BJ (cell line): ENCODE measurements at regions not wholly inside any gene's neighbourhood (a gene's known extent, or its start where the extent isn't known, plus 50 kb on each side); places are given as distances from the start of the nearest gene placed in this dataset.

Source experiments
- CTCF ChIA-PET: fragments of 350-600 bp; formaldehyde crosslinking; extraction: SDS; loops from one replicate; lab custom pipeline; 2021; ENCODE audit warnings: antibody characterized with exemption, inconsistent platforms; lab: Yijun Ruan, JAX
- POLR2A ChIA-PET: fragments of 300-600 bp; sonication (Branson Sonifier 250); formaldehyde crosslinking; extraction: SDS; loops from one replicate; lab custom pipeline; 2021; ENCODE audit warnings: antibody characterized with exemption; lab: Charles Lee
- DNase-seq: peaks from one replicate; pipeline ENCODE4 v3.0.0-alpha.2; 2011; ENCODE audit warnings: low read depth
- H3K27me3 ChIP-seq: 2 replicates; pipeline ENCODE4 v1.6.0; 2011; ENCODE audit warnings: low read length; ENCODE audit not compliant: control insufficient read depth, insufficient read depth
- H3K36me3 ChIP-seq: 2 replicates; pipeline ENCODE4 v1.5.1; 2011; ENCODE audit warnings: low read length; ENCODE audit not compliant: control insufficient read depth, insufficient read depth
- H3K4me3 ChIP-seq: 2 replicates; pipeline ENCODE4 v1.5.1; 2011; ENCODE audit warnings: low read depth, mild to moderate bottlenecking, control low read depth, low read length
- TF ChIP-seq, protein P1 (sequence below): IDR thresholded peaks from 2 replicates; pipeline ENCODE4 v1.5.1; 2011; ENCODE audit warnings: low read depth, mild to moderate bottlenecking, control low read depth, inconsistent platforms, low read length, moderate library complexity; ENCODE audit not compliant: insufficient read depth

- TF ChIP-seq, protein P1, sequence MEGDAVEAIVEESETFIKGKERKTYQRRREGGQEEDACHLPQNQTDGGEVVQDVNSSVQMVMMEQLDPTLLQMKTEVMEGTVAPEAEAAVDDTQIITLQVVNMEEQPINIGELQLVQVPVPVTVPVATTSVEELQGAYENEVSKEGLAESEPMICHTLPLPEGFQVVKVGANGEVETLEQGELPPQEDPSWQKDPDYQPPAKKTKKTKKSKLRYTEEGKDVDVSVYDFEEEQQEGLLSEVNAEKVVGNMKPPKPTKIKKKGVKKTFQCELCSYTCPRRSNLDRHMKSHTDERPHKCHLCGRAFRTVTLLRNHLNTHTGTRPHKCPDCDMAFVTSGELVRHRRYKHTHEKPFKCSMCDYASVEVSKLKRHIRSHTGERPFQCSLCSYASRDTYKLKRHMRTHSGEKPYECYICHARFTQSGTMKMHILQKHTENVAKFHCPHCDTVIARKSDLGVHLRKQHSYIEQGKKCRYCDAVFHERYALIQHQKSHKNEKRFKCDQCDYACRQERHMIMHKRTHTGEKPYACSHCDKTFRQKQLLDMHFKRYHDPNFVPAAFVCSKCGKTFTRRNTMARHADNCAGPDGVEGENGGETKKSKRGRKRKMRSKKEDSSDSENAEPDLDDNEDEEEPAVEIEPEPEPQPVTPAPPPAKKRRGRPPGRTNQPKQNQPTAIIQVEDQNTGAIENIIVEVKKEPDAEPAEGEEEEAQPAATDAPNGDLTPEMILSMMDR: no peak
- no peaks in the 10 kb centered on the region for H3K36me3 ChIP-seq
- no peak overlapping the region for H3K4me3 ChIP-seq
- H3K27me3 ChIP-seq: no peaks in the 10 kb centered on the region
- POLR2A ChIA-PET: interaction anchor here (0.6 kb wide), 1 partner anchor 218 kb away, joined by 3 read pairs; no protein-coding TSS in a partner anchor
- DNase-seq: peak; percentile 85
- CTCF ChIA-PET: interaction anchor here (1.2 to 2.2 kb wide), 5 partner anchors 19 to 250 kb away, joined by 3 to 9 read pairs (median 3); no protein-coding TSS in a partner anchor
Observed at GRCh38 chr11:130612291-130612851, 163.9 kb downstream of the ADAMTS15 start.

GRCh38 chr11:130613396-130613795 is 165.0 kb downstream of the ADAMTS15 start:
- TF ChIP-seq, protein P1: no peak
- no peaks in the 10 kb centered on the region for H3K27me3 ChIP-seq
- no peak for DNase-seq
- ChIA-PET CTCF (interaction anchor here (1.1 to 1.3 kb wide), 2 partner anchors 40 to 178 kb away, joined by 3 read pairs; no protein-coding TSS in a partner anchor), POLR2A (no interaction called here)
- no peaks in the 10 kb centered on the region for H3K36me3 ChIP-seq
- no peak overlapping the region for H3K4me3 ChIP-seq

DNA sequence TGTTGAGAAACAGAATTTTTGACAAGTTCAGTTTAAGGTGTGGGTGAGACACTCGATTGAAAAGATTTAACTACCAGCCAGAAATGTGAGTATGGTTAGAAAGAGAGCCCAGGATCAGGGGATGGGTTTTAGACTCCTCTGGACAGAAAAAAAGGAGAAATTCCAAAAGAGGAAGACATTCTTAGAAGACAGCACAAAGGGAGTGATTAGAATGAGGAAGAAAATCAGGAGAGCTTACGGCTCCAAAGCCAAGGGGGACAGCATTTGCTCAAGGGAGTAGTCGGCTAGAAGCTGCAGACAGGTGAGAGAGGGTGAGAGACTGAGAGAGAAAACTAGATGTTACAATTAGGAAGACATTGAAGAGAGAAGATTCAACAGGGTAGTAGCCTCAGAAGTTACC is 166.1 kb downstream of the ADAMTS15 start:
- Histone ChIP-seq H3K36me3 (no peaks in the 10 kb centered on the region), H3K4me3 (no peak overlapping the region), H3K27me3 (no peaks in the 10 kb centered on the region)
- ChIA-PET CTCF (no interaction called here), POLR2A (no interaction called here)
- TF ChIP-seq, protein P1: no peak
- no peak for DNase-seq

- Histone ChIP-seq H3K4me3 (no peak overlapping the region), H3K36me3 (no peaks in the 10 kb centered on the region), H3K27me3 (no peaks in the 10 kb centered on the region)
- CTCF ChIA-PET: no interaction called here
- TF ChIP-seq, protein P1: no peak
- no peak for DNase-seq
- POLR2A ChIA-PET: no interaction called here
Observed at GRCh38 chr11:130615561-130615960, 167.1 kb downstream of the ADAMTS15 start.

GRCh38 chr11:130616573-130616972 is 168.1 kb downstream of the ADAMTS15 start:
- ChIA-PET CTCF (no interaction called here), POLR2A (no interaction called here)
- TF ChIP-seq, protein P1: no peak
- H3K36me3 ChIP-seq: no peaks in the 10 kb centered on the region
- H3K4me3 ChIP-seq: no peak overlapping the region
- no peak for DNase-seq
- H3K27me3 ChIP-seq: no peaks in the 10 kb centered on the region
